BLaER1 treated with 17β-estradiol and CSF1 and Interleukin-3, amounts not matched to agents 10 nM and 100 nM (cell line): ENCODE measurements at regions not wholly inside any gene's neighbourhood (a gene's known extent, or its start where the extent isn't known, plus 50 kb on each side); places are given as distances from the start of the nearest gene placed in this dataset.

Source experiments
- H3K27ac ChIP-seq, 11 experiments: shearing (Covaris generic); formaldehyde crosslinking; 2 replicates each; pipeline ENCODE4 v1.8.1; 2022
- H3K27me3 ChIP-seq, 11 experiments: shearing (Covaris generic); formaldehyde crosslinking; 2 replicates each; pipeline ENCODE4 v1.8.1; 2022
- H3K36me3 ChIP-seq, 11 experiments: shearing (Covaris generic); formaldehyde crosslinking; 2 replicates each; pipeline ENCODE4 v1.8.1; 2022
- H3K4me1 ChIP-seq, 10 experiments: shearing (Covaris generic); formaldehyde crosslinking; 2 replicates each; pipeline ENCODE4 v1.8.1; 2022
- H3K4me2 ChIP-seq, 11 experiments: shearing (Covaris generic); formaldehyde crosslinking; 2 replicates each; pipeline ENCODE4 v1.8.1; 2022
- H3K4me3 ChIP-seq, 10 experiments: shearing (Covaris generic); formaldehyde crosslinking; 2 replicates each; pipeline ENCODE4 v1.8.1; 2022
- H3K9ac ChIP-seq, 11 experiments: shearing (Covaris generic); formaldehyde crosslinking; 2 replicates each; pipeline ENCODE4 v1.8.1; 2022
- H3K9me3 ChIP-seq, 11 experiments: shearing (Covaris generic); formaldehyde crosslinking; replicated peaks in 1 of 11; 2 replicates each; pipeline ENCODE4 v1.8.1; 2022
- H4K20me1 ChIP-seq, 11 experiments: shearing (Covaris generic); formaldehyde crosslinking; 2 replicates each; pipeline ENCODE4 v1.8.1; 2022
- Cebpa-rat ChIP-seq, 11 experiments: shearing (Covaris generic); IDR thresholded peaks; 2 replicates each; pipeline ENCODE4 v1.8.1; 2022

DNA sequence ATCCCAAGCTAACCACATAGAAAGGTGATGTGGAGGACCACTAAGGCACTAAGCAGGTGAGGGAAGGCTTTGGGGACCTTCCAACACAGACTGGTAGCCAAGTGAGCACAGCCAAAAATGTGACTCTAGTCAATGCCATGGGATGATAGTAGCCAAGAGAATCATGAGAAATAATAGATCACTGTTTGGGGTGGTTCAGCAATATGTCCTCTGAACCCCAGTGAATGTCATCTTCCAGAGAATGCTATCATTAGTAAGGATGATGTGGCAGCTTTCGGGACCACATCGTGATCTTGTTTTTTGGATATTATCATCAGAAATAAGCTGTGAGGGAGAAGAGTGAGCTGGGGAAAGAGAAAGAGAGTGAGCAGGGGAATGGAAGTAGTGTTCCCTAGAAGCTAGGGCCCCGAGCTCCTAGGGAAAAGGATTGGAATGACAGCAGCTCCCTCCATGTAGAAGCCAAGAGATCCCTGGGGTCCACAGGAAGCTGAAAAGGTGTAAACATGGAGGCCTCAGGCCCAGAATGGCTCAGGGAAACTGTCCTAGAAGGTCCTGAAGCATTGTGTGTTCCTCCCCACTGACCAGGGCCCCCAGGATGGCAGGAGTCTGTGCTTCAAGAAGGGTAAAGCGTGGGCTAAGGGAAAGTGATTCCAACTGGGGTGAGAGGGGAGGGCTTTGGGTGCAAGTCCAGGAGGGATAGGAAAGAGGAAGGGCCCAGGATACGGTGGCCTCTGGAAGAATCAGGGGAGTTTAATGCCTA, 56.6 kb upstream of the KLF13 start:
- Histone ChIP-seq H3K4me1 (peaks cover 84 to 99% (median 97%) of the 10 kb centered on the region in 10 experiments), H4K20me1 (no peaks in the 10 kb centered on the region), H3K27me3 (no peaks in the 10 kb centered on the region), H3K9ac (peak overlapping the region in 3 of 11 experiments; percentile 4 to 20 (median 18); a peak in 3 of 22 replicates), H3K36me3 (no peaks in the 10 kb centered on the region), H3K27ac (peak overlapping the region in 10 of 11 experiments; percentile 24 to 100 (median 98); a peak in 18 of 22 replicates), H3K9me3 (no peaks in the 10 kb centered on the region), H3K4me3 (no peak overlapping the region), H3K4me2 (peak overlapping the region; percentile 31 to 99 (median 96); a peak in 19 of 22 replicates)
- TF ChIP-seq Cebpa-rat (IDR thresholded peaks at IDR 0.05) = no peak

DNA sequence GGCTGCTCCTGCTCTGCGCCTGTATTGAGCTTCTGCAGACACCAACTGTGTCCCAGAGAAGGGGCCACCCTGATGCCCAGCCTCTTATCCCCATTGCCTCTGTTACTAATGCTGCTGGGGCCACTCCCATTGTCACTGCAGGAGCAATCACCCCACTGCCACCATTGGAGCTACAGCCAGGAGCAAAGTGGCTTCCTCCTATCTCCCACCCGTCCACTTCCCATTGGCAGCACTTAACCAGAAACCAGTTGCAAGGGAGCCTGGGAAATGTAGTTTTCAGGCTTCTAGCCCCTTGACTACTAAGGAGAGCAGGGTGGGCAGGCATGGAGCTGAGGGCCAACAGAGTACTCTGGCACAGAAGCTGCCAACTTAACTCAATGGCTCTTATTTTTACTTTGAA, 55.9 kb upstream of the KLF13 start:
- Histone ChIP-seq H3K9me3 (no peaks in the 10 kb centered on the region), H3K4me3 (no peak overlapping the region), H3K27ac (peak overlapping the region in 8 of 11 experiments; percentile 24 to 100 (median 98); a peak in 16 of 22 replicates), H3K4me2 (peak overlapping the region; percentile 5 to 99 (median 93); a peak in 20 of 22 replicates), H3K27me3 (no peaks in the 10 kb centered on the region), H3K36me3 (no peaks in the 10 kb centered on the region), H3K9ac (0 out of 22 replicates have a peak overlapping the region, but pooled peaks of 2 of the 11 experiments have one; percentile 4 to 18), H4K20me1 (no peaks in the 10 kb centered on the region), H3K4me1 (peaks cover 81 to 99% (median 95%) of the 10 kb centered on the region in 10 experiments)
- TF ChIP-seq Cebpa-rat (IDR thresholded peaks at IDR 0.05) = no peak

DNA sequence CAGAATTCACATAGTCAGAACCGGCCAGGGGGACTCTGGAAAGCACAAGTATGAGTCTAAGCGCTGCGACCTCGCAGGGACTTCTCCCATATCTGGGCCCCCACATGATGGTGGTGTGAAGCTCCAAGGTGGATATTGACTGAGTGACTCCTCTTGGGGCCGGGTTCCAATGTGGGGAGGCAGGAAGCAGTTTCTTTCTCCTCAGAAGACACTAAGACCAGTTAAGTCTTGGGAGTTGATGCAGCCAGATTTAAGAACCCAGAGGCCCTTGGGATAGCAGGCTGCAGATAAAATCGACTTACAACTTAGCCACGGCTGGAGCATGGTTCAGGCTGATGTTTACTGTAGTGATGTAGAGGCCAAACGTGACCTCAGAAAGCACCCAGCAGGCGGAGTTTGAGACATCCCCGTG, 55.4 kb upstream of the KLF13 start:
- no peaks in the 10 kb centered on the region for H4K20me1 ChIP-seq

DNA sequence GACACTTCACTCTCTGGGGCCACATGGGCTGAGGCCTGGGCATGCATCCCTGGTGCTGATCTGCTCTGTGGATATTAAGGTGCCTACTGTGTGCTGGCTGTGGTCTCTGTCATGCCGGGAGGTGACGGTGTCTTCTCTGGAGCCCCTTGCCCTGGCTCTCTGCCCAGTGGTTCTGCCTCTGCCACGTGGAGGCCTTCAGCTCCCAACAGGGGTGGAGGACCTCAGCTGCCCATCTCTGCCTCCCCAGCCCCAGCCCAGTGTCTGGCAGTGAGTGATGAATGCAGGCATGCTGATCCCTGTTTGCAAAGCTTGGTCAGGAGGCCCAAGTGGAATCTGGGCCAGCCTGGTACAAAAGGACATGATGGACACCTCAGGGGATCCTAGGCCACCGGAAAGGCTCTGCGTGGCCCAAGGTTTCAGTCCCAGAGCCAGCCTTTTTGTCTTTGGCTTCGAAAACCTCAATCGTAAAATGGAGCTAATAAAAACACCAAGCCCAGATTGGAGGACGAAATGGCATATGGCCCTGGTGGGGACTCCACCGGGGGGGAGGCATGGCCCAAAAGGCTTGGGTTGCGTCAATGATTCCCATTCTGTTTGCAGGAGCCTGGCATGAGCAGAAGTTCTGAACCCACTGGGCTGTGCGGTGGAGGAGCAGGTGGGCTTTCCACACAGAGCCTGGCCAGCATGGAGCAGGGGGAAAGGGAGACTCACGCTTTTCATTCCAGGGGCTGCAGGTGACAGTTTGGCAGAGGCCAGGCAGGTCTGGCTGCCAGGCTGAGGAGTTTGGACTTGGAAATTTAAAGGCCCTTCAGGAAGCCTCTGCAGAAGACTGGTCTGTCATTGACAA, 54.7 kb upstream of the KLF13 start:
- H3K9me3 ChIP-seq = no peaks in the 10 kb centered on the region
- H3K4me1 ChIP-seq = peaks cover 72 to 90% (median 86%) of the 10 kb centered on the region in 10 experiments
- no peaks in the 10 kb centered on the region for H3K36me3 ChIP-seq
- H4K20me1 ChIP-seq = no peaks in the 10 kb centered on the region
- no peak overlapping the region for H3K4me3 ChIP-seq
- peak overlapping the region; percentile 7 to 99 (median 77); a peak in 16 of 22 replicates for H3K27ac ChIP-seq
- H3K4me2 ChIP-seq = peak overlapping the region; percentile 5 to 99 (median 93); a peak in 18 of 22 replicates
- no peaks in the 10 kb centered on the region for H3K27me3 ChIP-seq
- H3K9ac ChIP-seq = peak overlapping the region in 2 of 11 experiments; percentile 12 to 58; a peak in 4 of 22 replicates
- TF ChIP-seq Cebpa-rat (IDR thresholded peaks at IDR 0.05) = no peak

More for the DNA sequence above, 55.4 kb upstream of the KLF13 start:
- Histone ChIP-seq H3K9me3 (no peaks in the 10 kb centered on the region), H3K9ac (peak overlapping the region in 1 of 11 experiments; percentile 12; a peak in 2 of 22 replicates), H3K4me3 (no peak overlapping the region), H3K27me3 (no peaks in the 10 kb centered on the region), H3K27ac (peak overlapping the region in 7 of 11 experiments; percentile 24 to 99 (median 83); a peak in 12 of 22 replicates), H3K36me3 (no peaks in the 10 kb centered on the region), H3K4me1 (peaks cover 77 to 96% (median 91%) of the 10 kb centered on the region in 10 experiments), H3K4me2 (peak overlapping the region; percentile 5 to 99 (median 93); a peak in 19 of 22 replicates)
- no peak for TF ChIP-seq Cebpa-rat (IDR thresholded peaks at IDR 0.05)

DNA sequence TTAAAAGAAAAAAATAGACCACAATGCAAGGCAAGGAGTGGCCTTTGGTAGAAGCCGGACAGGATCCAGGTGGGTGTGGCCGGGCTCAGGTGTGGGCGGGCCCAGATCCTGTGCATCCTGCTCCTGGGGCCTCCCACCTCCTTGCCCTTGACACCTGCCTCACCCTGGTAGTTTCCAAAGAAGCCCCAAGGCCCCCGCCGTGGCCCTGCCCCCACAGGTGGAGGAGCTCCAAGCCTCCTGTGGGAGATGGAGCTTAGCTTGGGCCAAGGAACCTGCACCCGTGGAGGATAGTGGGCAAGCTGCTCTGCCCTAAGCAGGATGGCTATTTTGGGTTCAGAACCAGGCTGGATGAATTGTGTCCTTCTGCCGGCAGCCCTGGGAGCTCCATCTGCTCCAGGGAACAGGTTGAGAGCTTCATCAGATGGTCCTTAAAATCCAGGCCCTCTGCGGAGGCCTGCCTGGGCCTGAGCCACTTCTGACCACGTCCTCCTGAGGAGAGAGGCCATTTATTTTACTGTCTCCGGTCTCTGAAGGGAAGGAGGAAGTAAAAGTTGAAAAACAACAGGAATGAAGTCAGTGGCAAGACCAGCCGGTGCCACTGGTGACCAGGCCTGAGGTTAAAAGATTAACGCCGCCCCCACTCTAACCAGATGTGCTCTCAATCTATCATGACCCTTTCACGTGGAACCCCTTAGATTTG, 53.9 kb upstream of the KLF13 start:
- Histone ChIP-seq H3K4me2 (peak overlapping the region; percentile 38 to 99 (median 91); a peak in 21 of 22 replicates), H3K9ac (peak overlapping the region in 8 of 11 experiments; percentile 5 to 58 (median 40); a peak in 10 of 22 replicates), H4K20me1 (no peaks in the 10 kb centered on the region), H3K4me1 (peaks cover 64 to 82% (median 78%) of the 10 kb centered on the region in 10 experiments), H3K27ac (peak overlapping the region; percentile 31 to 99 (median 76); a peak in 19 of 22 replicates), H3K27me3 (no peaks in the 10 kb centered on the region), H3K36me3 (no peaks in the 10 kb centered on the region), H3K4me3 (no peak overlapping the region), H3K9me3 (no peaks in the 10 kb centered on the region)
- no peak for TF ChIP-seq Cebpa-rat (IDR thresholded peaks at IDR 0.05)

DNA sequence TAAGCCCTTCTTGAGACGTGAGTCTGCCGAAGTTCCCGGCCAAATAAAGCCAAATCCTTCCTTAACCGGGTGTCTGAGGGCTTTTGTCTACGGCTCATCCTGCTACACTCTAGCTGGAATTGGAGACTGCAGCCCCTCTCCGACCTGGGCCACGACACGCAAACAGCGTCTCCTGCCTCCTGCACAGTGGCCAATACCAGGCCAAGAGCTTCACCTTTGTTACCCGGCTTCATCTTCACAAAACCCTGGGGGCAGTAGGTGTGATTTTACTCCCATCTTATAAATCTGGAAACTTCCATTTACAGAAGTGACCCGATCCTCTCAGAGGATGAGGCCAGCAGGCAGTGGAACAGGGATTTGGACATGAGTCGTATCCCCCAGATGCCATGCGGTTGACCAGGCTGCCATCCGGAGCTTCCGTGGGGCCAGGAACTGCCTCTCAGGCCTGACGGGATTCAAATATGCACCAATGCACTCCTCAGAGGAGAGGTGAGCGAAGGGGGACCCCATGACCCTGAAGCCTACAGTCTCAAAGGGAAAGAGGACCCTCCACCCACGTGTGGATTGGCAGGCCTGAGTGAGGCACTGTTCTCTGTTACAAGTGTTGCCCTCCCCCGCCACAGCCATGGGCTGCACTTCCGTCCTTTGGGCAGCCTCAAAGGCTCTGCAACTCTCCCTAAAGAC, 53.2 kb upstream of the KLF13 start:
- Histone ChIP-seq H3K27me3 (no peaks in the 10 kb centered on the region), H3K4me2 (peak overlapping the region; percentile 38 to 99 (median 91); a peak in 21 of 22 replicates)

DNA sequence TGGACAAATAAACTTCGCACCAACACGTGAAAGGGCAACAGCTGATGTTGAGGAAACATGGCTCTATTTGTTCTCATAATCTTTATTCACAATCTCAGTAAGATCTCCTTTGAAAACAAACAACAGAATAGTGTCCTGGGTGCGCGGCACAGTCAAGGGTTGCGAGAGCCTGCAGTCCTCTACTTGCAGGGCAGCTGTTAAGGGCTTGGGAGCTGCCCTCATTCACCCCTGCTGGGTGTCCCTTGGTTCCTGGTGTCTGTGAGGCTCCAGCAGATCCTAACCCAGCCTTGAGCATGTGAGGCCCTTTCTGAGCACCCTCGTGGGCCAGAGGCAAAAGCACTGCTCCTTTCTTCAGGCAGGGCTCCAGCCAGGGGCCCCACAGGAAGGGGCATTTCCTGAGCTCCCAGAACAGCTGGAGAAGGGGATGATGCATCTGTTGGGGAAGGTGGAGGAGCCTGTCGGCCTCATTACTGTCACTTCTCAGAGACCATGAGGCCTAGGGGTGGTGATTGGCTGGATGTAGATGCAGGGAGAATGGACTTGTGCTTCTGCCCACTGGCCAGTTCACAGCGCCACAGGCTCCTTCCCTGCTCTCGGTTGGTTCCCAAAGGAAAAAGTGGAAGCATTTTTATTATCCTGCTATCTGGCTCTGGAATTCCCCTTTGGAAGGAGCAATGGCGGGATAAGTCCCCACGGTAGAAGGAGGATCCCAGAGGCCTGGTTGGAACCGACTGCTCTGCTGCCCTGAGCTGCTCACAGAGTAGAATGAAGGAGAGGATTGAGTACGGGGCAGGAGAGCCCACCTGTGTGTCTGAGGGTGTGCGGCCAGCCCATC, 51.9 kb upstream of the KLF13 start:
- Histone ChIP-seq H3K27me3 (no peaks in the 10 kb centered on the region), H3K4me3 (no peak overlapping the region), H3K27ac (peak overlapping the region in 9 of 11 experiments; percentile 22 to 66 (median 55); a peak in 14 of 22 replicates), H3K4me1 (peaks cover 60 to 74% (median 70%) of the 10 kb centered on the region in 10 experiments), H3K9ac (peak overlapping the region in 6 of 11 experiments; percentile 1 to 44 (median 23); a peak in 7 of 22 replicates), H3K36me3 (no peaks in the 10 kb centered on the region), H3K9me3 (no peaks in the 10 kb centered on the region), H4K20me1 (no peaks in the 10 kb centered on the region), H3K4me2 (peak overlapping the region; percentile 54 to 99 (median 72))
- TF ChIP-seq Cebpa-rat (IDR thresholded peaks at IDR 0.05) = no peak

More for the DNA sequence above, 53.2 kb upstream of the KLF13 start:
- TF ChIP-seq Cebpa-rat (IDR thresholded peaks at IDR 0.05) = no peak
- Histone ChIP-seq H3K27ac (peak overlapping the region; percentile 31 to 99 (median 76); a peak in 20 of 22 replicates), H3K36me3 (no peaks in the 10 kb centered on the region), H3K9me3 (no peaks in the 10 kb centered on the region), H3K4me3 (no peak overlapping the region), H3K9ac (peak overlapping the region in 9 of 11 experiments; percentile 5 to 58 (median 29); a peak in 13 of 22 replicates), H3K4me1 (peaks cover 58 to 75% (median 71%) of the 10 kb centered on the region in 10 experiments), H4K20me1 (no peaks in the 10 kb centered on the region)
